Neural progenitor cell (in vitro differentiated cells): ENCODE measurements at regions not wholly inside any gene's neighbourhood (a gene's known extent, or its start where the extent isn't known, plus 50 kb on each side); places are given as distances from the start of the nearest gene placed in this dataset.

Source experiments
- EZH2 ChIP-seq: fragments of 200-600 bp; sonication (generic); IDR thresholded peaks from 2 replicates; pipeline ENCODE4 v1.6.1; 2017; ENCODE audit warnings: antibody characterized with exemption, mild to moderate bottlenecking, moderate library complexity
- EZH2phosphoT487 ChIP-seq: fragments of 200-600 bp; sonication (generic); IDR thresholded peaks from 2 replicates; pipeline ENCODE4 v1.6.1; 2017; ENCODE audit warnings: antibody characterized with exemption
- TF ChIP-seq, protein P1 (sequence below): fragments of 200-600 bp; sonication (generic); IDR thresholded peaks from 2 replicates; pipeline ENCODE4 v1.5.1; 2017; ENCODE audit warnings: antibody characterized with exemption, mild to moderate bottlenecking

DNA sequence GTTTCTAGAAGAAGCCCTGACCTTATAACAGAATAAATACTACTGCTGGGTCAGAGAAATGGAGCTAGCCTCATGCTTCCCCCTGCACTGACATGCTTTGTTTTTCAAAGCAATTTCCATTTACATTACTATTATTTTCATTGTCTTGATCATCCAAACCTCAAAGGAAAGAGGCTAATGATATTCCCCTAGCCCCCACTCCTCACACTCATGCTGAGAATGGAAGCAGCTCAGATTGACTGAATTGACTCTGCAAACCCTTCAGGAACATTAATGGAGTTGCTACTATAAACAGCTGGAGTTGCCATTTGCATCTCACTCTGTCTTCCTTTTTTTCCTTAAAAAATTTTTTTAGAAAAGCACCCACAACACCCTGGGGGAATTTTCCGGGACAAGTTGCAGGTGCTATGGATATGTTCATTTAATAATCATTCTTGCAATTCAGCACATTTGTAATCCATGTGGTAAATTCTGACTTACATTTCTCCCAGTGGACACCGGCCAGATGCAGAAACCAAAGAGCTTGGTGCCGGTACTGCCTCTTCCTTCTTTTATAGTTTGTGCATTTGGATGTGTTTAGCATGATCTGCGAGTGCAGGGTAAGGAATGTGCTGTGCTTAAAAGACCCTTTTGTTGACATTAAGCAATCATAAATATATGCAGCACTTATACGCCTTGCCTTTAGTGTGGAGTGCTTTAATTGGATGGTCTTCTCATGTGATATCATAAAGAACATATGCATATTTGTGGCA, 103.3 kb upstream of the OSR1 start:
- TF ChIP-seq, protein P1, sequence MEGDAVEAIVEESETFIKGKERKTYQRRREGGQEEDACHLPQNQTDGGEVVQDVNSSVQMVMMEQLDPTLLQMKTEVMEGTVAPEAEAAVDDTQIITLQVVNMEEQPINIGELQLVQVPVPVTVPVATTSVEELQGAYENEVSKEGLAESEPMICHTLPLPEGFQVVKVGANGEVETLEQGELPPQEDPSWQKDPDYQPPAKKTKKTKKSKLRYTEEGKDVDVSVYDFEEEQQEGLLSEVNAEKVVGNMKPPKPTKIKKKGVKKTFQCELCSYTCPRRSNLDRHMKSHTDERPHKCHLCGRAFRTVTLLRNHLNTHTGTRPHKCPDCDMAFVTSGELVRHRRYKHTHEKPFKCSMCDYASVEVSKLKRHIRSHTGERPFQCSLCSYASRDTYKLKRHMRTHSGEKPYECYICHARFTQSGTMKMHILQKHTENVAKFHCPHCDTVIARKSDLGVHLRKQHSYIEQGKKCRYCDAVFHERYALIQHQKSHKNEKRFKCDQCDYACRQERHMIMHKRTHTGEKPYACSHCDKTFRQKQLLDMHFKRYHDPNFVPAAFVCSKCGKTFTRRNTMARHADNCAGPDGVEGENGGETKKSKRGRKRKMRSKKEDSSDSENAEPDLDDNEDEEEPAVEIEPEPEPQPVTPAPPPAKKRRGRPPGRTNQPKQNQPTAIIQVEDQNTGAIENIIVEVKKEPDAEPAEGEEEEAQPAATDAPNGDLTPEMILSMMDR, result no peak
- TF ChIP-seq EZH2 (no peak), EZH2phosphoT487 (no peak)
